Left ventricle myocardium superior (tissue), 1 donor: ENCODE measurements at regions not wholly inside any gene's neighbourhood (a gene's known extent, or its start where the extent isn't known, plus 50 kb on each side); places are given as distances from the start of the nearest gene placed in this dataset.

ENCODE experiments used
- ATAC-seq: fragments of 200-7000 bp; cut with Tn5 transposase; one replicate; pipeline ENCODE4 v1.9.1; 2020; ENCODE audit warnings: mild to moderate bottlenecking, moderate library complexity
- DNase-seq: peaks from one replicate; pipeline ENCODE4 v3.0.0-alpha.2; 2020
- intact Hi-C: fragments of 100-400 bp; cut with micrococcal nuclease; formaldehyde crosslinking; loops from one replicate; pipeline ENCODE4 v1.11.0; 2022
- donor health status: DM: no; HTN: yes; CAD: no; lungs with severe emphysema.

DNA sequence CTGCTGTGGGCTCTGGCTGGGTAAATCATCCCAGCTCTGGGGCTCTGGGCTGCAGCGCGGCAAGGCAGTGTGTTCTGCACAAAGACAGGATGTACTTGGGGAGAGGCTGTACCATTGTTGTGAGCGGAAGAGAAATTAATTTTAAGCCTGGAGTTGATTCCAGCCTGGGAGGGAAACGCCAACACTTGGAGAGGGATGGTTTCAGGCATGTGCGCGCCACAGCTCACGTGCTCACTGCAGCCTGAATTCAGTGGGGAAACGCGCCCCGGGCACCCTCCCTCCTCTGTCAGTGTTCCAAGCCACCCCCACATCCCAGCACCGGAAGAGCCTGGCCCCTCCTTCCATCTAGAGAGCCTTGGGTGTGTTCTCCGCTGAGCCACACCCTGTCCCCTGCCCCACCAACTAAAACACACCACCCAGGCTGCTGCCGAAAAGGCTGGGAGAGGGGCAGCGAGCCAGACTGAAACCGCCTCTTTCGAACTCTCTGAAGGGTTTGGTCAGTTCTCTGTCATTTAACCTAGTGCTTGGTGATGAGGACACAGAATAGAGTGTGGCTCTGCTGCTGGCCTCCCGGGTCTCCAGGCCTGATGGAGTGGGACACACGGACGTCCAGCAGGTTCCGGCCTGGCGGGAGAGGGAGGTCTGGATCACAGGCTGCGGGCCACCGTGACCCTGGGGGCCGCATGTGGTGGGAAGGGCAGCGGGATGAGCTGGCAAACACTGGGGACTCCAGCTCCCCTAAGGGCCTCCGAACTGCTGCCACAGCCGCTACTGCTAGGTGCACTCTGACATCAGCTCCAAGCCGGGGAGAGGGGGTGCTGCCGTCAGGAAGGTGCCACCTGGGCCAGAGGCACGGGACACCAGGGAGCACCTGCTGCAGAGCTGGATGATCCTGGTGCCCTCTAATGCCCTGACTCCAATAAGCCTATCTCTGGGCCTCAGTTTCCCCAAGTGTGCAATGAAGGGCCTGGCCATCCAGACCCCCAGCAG lies 230.8 kb downstream of the CTTN start:
- ATAC-seq (peak; percentile 83), DNase-seq (peak; percentile 59)
- intact Hi-C loops, result no loop called here

GRCh38 chr11:70630068-70630467 lies 231.7 kb downstream of the CTTN start:
- ATAC-seq (no peak), DNase-seq (no peak)
- intact Hi-C loops, result no loop called here

DNA sequence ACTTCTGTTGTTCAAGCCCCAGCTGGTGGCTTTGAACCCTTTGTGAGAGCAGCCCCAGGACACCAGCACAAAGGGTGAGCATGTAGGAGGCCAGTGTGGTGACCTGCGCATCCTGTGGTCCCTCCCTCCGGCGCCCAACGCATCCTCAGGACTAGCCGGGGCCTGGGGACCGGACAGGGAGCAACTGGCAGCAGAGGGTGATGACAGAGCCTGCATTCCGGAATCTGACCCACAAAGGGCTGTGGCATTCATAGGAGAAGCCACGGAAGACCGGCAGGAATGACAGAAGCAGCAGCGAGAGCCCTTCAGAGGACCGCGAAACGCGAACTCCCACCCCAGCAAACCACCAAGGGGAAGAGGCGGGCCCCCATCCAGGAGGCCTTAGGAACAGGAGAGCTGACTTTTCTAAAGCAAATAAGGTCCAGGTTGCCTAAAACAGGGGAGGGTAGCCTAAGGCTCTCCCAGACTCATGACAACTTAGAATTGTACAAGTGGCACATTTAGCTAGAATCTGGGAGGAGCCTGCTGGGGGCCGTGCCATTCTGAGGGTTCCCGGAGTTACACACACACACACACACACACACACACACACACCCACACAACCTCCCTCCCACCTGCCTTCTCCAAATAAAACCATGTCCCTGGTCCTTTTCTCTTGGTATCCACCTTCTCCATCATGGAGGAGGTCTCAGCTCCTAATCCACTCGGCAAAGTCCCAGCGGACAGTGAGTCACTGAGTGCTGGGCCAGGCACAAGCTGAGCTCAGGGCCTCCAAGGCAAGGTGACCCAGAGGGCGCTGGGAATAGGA lies 232.7 kb downstream of the CTTN start:
- ATAC-seq (no peak), DNase-seq (no peak)
- intact Hi-C loops, result no loop called here

GRCh38 chr11:70631624-70632047 lies 233.3 kb downstream of the CTTN start:
- DNase-seq, result no peak
- ATAC-seq, result no peak
- intact Hi-C loops, result no loop called here

DNA sequence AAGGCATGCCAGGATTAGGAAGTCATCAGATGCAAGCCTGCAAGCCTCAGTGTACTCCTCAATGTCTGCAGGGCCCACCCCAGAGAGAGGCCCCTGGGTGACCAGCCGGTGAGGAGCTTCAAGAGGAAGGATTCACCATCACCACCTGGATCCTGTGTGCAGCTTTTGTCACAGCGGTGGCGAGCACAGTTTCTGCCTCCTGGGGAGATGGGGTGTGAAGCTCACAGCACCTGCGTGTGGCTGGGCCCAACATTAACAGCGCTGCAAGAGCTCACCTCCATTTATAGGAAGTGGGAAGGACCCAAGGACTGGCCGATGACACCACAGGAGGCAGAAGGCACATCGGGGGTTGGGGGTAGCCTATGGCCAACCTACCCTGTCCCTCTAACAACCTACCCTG lies 235.3 kb downstream of the CTTN start:
- intact Hi-C loops, result no loop called here
- DNase-seq (no peak), ATAC-seq (no peak)

DNA sequence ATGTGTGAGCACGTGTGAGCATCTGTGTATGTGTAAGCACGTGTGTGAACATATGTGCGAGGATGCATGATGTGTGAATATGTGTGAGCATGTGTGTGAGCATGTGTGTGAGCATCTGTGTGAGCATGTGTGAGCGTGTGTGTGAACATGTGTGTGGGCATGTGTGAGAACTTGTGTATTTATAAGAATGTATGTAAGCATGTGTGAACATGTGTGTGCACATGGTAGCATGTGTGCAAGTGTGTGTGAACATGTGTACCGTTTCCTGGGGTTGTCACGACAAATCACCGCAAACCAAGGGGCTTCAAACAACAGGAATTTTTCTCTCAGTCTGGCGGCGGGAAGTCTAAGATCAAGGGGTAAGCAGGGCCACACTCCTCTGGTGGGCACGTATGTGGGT lies 238.3 kb downstream of the CTTN start:
- DNase-seq (no peak), ATAC-seq (no peak)
- intact Hi-C loops, result no loop called here

- DNase-seq (no peak), ATAC-seq (no peak)
- intact Hi-C loops, result no loop called here
Measured at GRCh38 chr11:70637186-70637800, 239.0 kb downstream of the CTTN start.

DNA sequence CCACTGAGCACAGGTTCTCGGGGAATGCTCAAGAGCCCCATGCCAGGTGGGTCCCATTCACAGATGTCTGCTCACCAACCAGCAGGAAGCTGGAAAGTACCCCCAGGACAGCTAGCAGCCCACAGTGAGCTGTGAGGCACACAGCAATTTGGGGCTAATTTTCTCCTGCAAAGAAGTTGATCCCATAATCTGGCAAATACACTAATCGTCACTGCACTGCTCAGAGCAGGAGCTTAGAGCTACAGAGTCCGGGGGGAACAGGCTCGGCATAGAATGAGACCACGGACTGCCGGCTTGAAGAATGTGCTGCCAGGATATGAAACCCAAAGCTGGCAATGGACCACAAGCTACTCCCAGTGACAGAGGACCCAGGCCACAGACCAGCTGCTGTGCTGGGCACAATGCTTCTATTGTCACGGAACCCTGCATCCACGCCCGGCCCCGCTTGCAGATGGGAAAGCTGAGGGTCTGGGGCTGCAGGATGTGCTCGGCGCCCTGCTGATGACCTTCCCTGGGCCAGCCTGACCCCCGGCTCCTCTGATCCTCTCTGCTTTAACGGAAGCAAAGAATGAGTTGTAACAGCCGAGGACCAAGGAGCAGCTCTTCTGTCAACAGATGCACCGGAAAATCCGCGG lies 239.7 kb downstream of the CTTN start:
- intact Hi-C loops, result no loop called here
- no peak for ATAC-seq
- DNase-seq, result no peak

DNA sequence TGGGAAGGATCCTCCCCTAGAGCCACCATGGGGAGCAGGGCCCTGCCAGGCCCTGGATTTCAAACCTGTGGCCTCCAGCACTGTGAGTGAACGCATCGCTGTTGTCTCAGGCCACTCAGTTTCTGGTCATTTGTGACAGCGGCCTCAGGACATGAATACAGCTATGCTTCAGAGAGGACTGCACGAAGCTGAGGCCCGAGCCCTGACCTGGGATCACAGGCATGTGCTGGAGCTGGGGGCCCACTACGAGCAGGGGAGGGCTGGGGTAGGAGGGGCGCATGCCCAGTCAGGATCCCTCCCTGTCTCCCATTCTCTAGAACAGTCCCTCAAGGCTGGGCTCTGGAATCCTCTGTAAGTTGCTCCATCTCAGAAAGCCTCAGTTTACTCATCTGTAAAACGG lies 242.1 kb downstream of the CTTN start:
- intact Hi-C loops, result no loop called here
- DNase-seq (no peak), ATAC-seq (no peak)

- ATAC-seq (no peak), DNase-seq (no peak)
- intact Hi-C loops, result no loop called here
Measured at GRCh38 chr11:70641369-70641768, 243.0 kb downstream of the CTTN start.

GRCh38 chr11:70642266-70642665 lies 243.9 kb downstream of the CTTN start:
- DNase-seq, result no peak
- no peak for ATAC-seq
- intact Hi-C loops, result no loop called here

DNA sequence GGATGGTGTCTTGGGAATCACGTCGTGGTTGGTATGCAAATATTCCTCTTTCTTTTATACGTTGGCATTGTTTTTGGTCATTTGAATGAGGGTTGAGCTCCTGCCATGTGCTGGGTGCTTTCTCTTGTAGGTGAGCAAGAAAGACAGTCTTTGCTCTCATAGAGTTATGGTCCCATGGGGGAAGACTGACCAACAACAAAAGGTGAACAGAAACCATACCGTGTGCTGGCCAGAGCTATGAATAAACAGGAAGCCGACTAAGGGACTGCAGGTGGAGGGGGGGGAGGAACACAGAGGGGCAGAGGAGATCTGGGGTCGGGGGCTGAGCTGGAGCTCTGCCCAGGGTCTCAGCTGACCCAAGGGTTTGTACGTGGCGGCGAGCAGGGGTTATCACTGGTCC lies 245.3 kb downstream of the CTTN start:
- DNase-seq (no peak), ATAC-seq (no peak)
- intact Hi-C loops, result no loop called here

DNA sequence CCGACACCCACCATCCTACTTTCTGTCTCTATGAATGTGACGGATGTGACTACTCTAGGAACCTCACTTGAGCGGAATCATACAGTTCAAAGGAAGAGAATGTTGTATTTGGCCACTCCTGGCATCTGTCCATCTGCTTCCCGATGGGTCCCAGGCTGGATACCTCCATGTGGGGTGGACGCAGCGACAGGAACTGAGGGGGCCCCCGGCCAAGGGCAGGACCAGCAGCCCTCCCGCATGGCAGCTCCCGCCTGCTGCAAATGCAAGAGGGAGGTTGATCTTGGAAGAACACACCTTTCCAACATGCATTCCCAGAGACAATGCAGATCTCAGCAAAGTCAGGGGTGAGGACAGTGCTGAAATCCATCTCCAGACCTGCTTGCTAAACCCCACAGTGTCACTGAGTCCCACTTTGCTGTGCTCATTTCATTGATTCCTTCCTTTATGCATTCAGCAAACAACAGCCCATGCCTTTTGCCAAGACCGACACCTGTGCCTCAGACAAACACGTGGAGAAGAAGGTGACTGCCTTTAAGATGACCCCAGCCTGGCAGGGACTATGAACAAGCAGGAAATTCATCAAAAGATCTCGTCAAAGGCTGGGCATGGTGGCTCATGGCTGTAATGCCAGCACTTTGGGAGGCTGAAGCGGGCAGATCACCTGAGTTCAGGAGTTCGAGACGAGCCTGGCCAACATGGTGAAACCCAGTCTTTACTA lies 246.2 kb downstream of the CTTN start:
- intact Hi-C loops, result no loop called here
- ATAC-seq (no peak), DNase-seq (no peak)

GRCh38 chr11:70645537-70645936 lies 247.2 kb downstream of the CTTN start:
- ATAC-seq (no peak), DNase-seq (no peak)
- intact Hi-C loops, result no loop called here

DNA sequence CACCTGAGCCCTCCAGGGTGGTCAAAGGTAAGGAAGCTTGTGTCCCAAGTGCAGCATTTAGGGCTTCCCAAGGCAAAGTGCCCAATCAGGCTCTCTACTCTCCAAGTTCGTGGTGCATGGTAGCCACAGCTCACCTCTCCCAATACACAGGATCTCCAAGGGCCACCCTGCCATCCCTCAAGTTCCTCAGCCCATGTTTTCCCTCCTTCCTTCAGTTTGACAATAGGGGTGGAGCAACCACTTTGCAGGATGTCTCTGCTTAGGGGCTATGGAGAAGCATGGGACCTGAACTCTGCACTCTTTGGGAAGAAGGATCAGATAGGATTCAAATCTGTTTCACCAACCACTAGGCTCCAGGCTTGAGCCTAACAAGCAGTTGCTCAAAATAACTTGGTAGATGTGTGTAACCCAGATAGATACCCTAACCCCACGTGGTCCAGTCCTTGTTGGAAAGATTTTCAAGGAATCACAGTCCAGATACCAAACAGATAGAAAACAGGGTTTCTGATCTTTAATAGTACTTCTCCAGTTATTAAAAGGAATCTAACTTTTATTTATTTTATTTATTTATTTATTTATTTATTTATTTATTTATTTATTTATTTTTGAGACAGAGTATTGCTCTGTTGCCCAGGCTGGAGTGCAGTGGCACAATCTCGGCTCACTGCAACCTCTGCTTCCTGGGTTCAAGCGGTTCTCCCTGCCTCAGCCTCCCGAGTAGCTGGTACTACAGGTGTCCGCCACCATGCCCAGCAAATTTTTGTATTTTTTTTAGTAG lies 248.1 kb downstream of the CTTN start:
- intact Hi-C loops, result no loop called here
- DNase-seq (no peak), ATAC-seq (no peak)

DNA sequence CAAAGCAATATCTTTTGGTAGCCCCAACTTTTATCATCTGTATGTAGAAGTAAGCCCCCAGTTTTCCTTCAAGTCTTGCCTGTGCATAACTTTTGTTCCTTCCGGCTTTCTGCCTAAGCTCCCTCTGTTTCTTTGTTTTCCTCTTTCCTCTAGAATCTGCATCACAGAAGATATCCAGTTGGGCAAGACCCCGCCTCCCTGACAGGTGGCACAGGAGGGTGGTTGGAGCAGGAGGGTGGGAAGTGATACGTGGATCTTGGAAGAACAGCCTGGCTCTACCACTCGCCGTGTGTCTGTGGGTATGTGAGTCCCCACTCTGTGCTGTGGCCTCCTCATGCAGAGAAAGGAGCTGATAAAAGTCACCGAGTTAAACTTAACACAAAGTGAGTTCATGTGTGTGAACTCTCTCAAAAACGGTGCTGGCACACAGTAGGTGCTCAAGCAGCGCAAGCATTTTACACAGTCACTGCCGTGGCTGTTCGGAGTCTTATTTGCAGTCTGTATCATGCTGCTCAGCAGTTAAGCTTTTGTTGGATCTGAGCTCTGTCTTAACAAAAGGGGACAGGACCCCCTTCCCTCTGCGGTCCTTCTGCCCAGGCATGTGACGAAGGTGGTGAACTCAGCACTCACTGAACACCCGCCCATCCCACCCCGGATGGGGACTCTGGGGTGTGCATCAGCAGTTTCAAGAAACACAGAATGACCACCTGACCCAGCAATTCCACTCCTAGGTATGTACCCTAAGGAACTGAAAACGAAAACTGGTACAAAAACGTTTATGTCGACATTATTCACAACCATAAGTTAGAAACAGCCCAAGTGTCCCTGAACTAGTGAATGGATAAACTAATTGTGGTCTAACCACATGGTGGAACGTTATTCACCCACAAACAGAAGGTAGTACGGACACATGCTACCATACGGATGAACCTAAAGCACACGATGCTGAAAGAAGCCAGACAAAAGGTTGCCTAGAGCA lies 249.1 kb downstream of the CTTN start:
- DNase-seq, result no peak
- intact Hi-C loops, result no loop called here

More for the DNA sequence above, 249.1 kb downstream of the CTTN start:
- no peak for ATAC-seq
